PC-3 (cell line): ENCODE measurements at regions not wholly inside any gene's neighbourhood (a gene's known extent, or its start where the extent isn't known, plus 50 kb on each side); places are given as distances from the start of the nearest gene placed in this dataset.

ENCODE experiments used
- ATAC-seq: fragments of 200-7000 bp; cut with Tn5 transposase; 2 replicates; pipeline ENCODE4 v1.9.1; 2020; ENCODE audit warnings: mild to moderate bottlenecking, moderate library complexity
- BruUV-seq: library from RNA; stranded (reverse); fragments of 400-500 nt; replicated peaks from 2 replicates; lab custom pipeline; 2021; lab: Mats Ljungman, UMichigan
- CTCF ChIA-PET: fragments of 300-600 bp; sonication (Branson Sonifier 250); formaldehyde crosslinking; loops from one replicate; lab custom pipeline; 2022; ENCODE audit warnings: antibody characterized with exemption; lab: Charles Lee
- POLR2A ChIA-PET: fragments of 300-600 bp; sonication (Branson Sonifier 250); formaldehyde crosslinking; loops from one replicate; lab custom pipeline; 2022; ENCODE audit warnings: antibody characterized with exemption; ENCODE audit not compliant: unreplicated experiment; lab: Charles Lee
- DNase-seq: peaks from one replicate; pipeline ENCODE4 v3.0.0-alpha.2; 2015
- H2AFZ ChIP-seq: fragments of 300-600 bp; sonication (generic); 2 replicates; pipeline ENCODE4 v1.6.0; 2016; ENCODE audit warnings: antibody characterized with exemption, low read length
- H3F3A ChIP-seq: fragments of 300-600 bp; sonication (generic); one replicate; pipeline ENCODE4 v1.6.0; 2017; ENCODE audit warnings: antibody characterized with exemption, low read length, control low read depth, mild to moderate bottlenecking; ENCODE audit not compliant: unreplicated experiment
- H3K27ac ChIP-seq: fragments of 300-600 bp; sonication (generic); 2 replicates; pipeline ENCODE4 v1.5.1; 2016; ENCODE audit warnings: mild to moderate bottlenecking, low read length
- H3K27me3 ChIP-seq: fragments of 300-600 bp; sonication (generic); 2 replicates; pipeline ENCODE4 v1.6.1; 2016; ENCODE audit warnings: low read length, mixed read lengths
- H3K36me3 ChIP-seq: fragments of 300-600 bp; sonication (generic); 2 replicates; pipeline ENCODE4 v1.6.1; 2016; ENCODE audit warnings: low read depth, mixed run types, low read length, mixed read lengths
- H3K4me1 ChIP-seq: fragments of 300-600 bp; sonication (generic); 2 replicates; pipeline ENCODE4 v1.5.1; 2016; ENCODE audit warnings: low read length; ENCODE audit not compliant: insufficient read depth
- H3K4me2 ChIP-seq: fragments of 300-600 bp; sonication (generic); 2 replicates; pipeline ENCODE4 v1.6.0; 2016; ENCODE audit warnings: low read length
- H3K4me3 ChIP-seq: fragments of 300-600 bp; sonication (generic); 2 replicates; pipeline ENCODE4 v1.5.1; 2016; ENCODE audit warnings: mild to moderate bottlenecking, low read length, mixed read lengths
- H3K79me2 ChIP-seq: fragments of 300-600 bp; sonication (generic); 2 replicates; pipeline ENCODE4 v1.6.1; 2017; ENCODE audit warnings: low read length, mixed read lengths
- H3K9ac ChIP-seq: fragments of 300-600 bp; sonication (generic); 2 replicates; pipeline ENCODE4 v1.6.0; 2016; ENCODE audit warnings: mild to moderate bottlenecking, low read length
- H3K9me2 ChIP-seq: fragments of 300-600 bp; sonication (generic); replicated peaks from 2 replicates; pipeline ENCODE4 v1.6.1; 2016; ENCODE audit warnings: mixed run types, low read length, mixed read lengths
- H3K9me3 ChIP-seq: fragments of 300-600 bp; sonication (generic); 2 replicates; pipeline ENCODE4 v1.6.1; 2016; ENCODE audit warnings: low read length, mixed read lengths
- H4K20me1 ChIP-seq: fragments of 300-600 bp; sonication (generic); 2 replicates; pipeline ENCODE4 v1.6.1; 2016; ENCODE audit warnings: low read length, mixed read lengths
- CTCF ChIP-seq: fragments of 300-600 bp; sonication (generic); conservative IDR thresholded peaks from 2 replicates; pipeline ENCODE4 v1.5.1; 2017; ENCODE audit warnings: antibody characterized with exemption, low read depth, mild to moderate bottlenecking, low read length
- EZH2 ChIP-seq: fragments of 300-600 bp; sonication (generic); IDR thresholded peaks from one replicate; pipeline ENCODE4 v1.6.1; 2017; ENCODE audit warnings: antibody characterized with exemption, mild to moderate bottlenecking, low read length; ENCODE audit not compliant: unreplicated experiment
- EZH2phosphoT487 ChIP-seq: fragments of 300-600 bp; sonication (generic); IDR thresholded peaks from 2 replicates; pipeline ENCODE4 v1.6.1; 2018; ENCODE audit warnings: mild to moderate bottlenecking, antibody characterized with exemption, low read length, borderline replicate concordance
- intact Hi-C: fragments of 100-400 bp; cut with micrococcal nuclease; formaldehyde crosslinking; loops from 2 replicates; pipeline ENCODE4 v1.9.0; 2023

GRCh38 chr2:58479535-58480140, 238.5 kb upstream of the FANCL start:
- BruUV-seq, result no TSS peak
- no peak overlapping the region for H3K4me3 ChIP-seq
- ATAC-seq, result no peak

GRCh38 chr2:58476556-58476955, 235.4 kb upstream of the FANCL start:
- Histone ChIP-seq H3K9me2 (no peaks in the 10 kb centered on the region), H3K9me3 (no peaks in the 10 kb centered on the region), H3K79me2 (no peaks in the 10 kb centered on the region), H2AFZ (no peak overlapping the region), H3K4me2 (no peak overlapping the region), H3K27me3 (no peaks in the 10 kb centered on the region), H3K4me1 (no peaks in the 10 kb centered on the region), H4K20me1 (no peaks in the 10 kb centered on the region), H3K27ac (no peak overlapping the region), H3K4me3 (no peak overlapping the region), H3F3A (no peaks in the 10 kb centered on the region), H3K9ac (no peak overlapping the region), H3K36me3 (no peaks in the 10 kb centered on the region)
- TF ChIP-seq EZH2phosphoT487 (no peak), EZH2 (no peak), CTCF (no peak)
- POLR2A ChIA-PET, result no interaction called here
- DNase-seq (no peak), ATAC-seq (no peak)
- BruUV-seq, result no TSS peak
- CTCF ChIA-PET, result no interaction called here
- intact Hi-C loops, result no loop called here

More at GRCh38 chr2:58479535-58480140, 238.5 kb upstream of the FANCL start:
- TF ChIP-seq EZH2, result no peak
- no peak for TF ChIP-seq CTCF
- TF ChIP-seq EZH2phosphoT487, result no peak
- Histone ChIP-seq H3K27ac (no peak overlapping the region), H3K9me3 (no peaks in the 10 kb centered on the region), H3K36me3 (no peaks in the 10 kb centered on the region), H2AFZ (no peak overlapping the region), H4K20me1 (no peaks in the 10 kb centered on the region), H3K9ac (no peak overlapping the region), H3K4me2 (no peak overlapping the region), H3K9me2 (no peaks in the 10 kb centered on the region), H3K4me1 (0 out of 2 replicates have a peak, but pooled peaks cover 4% of the 10 kb centered on the region), H3K27me3 (no peaks in the 10 kb centered on the region), H3F3A (no peaks in the 10 kb centered on the region), H3K79me2 (no peaks in the 10 kb centered on the region)
- intact Hi-C loops, result no loop called here
- no peak for DNase-seq
- CTCF ChIA-PET, result no interaction called here
- POLR2A ChIA-PET, result no interaction called here

- ChIA-PET POLR2A (no interaction called here), CTCF (no interaction called here)
- ATAC-seq, result no peak
- H3K27me3 ChIP-seq, result no peaks in the 10 kb centered on the region
- BruUV-seq, result no TSS peak
- no peaks in the 10 kb centered on the region for H3F3A ChIP-seq
- H4K20me1 ChIP-seq, result no peaks in the 10 kb centered on the region
- H3K4me1 ChIP-seq, result no peaks in the 10 kb centered on the region
- H3K27ac ChIP-seq, result no peak overlapping the region
- H3K9me3 ChIP-seq, result no peaks in the 10 kb centered on the region
- no peaks in the 10 kb centered on the region for H3K9me2 ChIP-seq
- no peaks in the 10 kb centered on the region for H3K79me2 ChIP-seq
- no peaks in the 10 kb centered on the region for H3K36me3 ChIP-seq
- DNase-seq, result no peak
- no peak overlapping the region for H3K4me2 ChIP-seq
- no peak overlapping the region for H2AFZ ChIP-seq
- intact Hi-C loops, result no loop called here
- no peak for TF ChIP-seq EZH2phosphoT487
- no peak for TF ChIP-seq CTCF
- H3K4me3 ChIP-seq, result no peak overlapping the region
- no peak overlapping the region for H3K9ac ChIP-seq
Measured at GRCh38 chr2:58475756-58476155, 234.6 kb upstream of the FANCL start.
